ENCODE measurements at regions not wholly inside any gene's neighbourhood (a gene's known extent, or its start where the extent isn't known, plus 50 kb on each side); places are given as distances from the start of the nearest gene placed in this dataset.

- H3K27me3 ChIP-seq (ENCODE audit: control insufficient read depth, insufficient read depth, low read length): no peaks in the 10 kb centered on the region
- H3K9ac ChIP-seq (ENCODE audit: low read length): no peak overlapping the region
- H3K27ac ChIP-seq (ENCODE audit: low read length): no peak overlapping the region
- H3K4me1 ChIP-seq (ENCODE audit: control insufficient read depth, low read depth, low read length): peaks cover 6% of the 10 kb centered on the region
- no peaks in the 10 kb centered on the region for H3K36me3 ChIP-seq (ENCODE audit: control insufficient read depth, low read depth, low read length)
- no peaks in the 10 kb centered on the region for H3K9me3 ChIP-seq (ENCODE audit: control insufficient read depth, low read depth, low read length)
- no peak overlapping the region for H3K4me3 ChIP-seq (ENCODE audit: low read length)
These were observed 832.2 kb upstream of the FANCL start for GRCh38 chr2:59073286-59073685.

- Histone ChIP-seq H3K9ac (ENCODE audit: low read length) (no peak overlapping the region), H3K4me3 (ENCODE audit: low read length) (no peak overlapping the region), H3K9me3 (ENCODE audit: control insufficient read depth, low read depth, low read length) (no peaks in the 10 kb centered on the region), H3K4me1 (ENCODE audit: control insufficient read depth, low read depth, low read length) (no peaks in the 10 kb centered on the region), H3K27me3 (ENCODE audit: control insufficient read depth, insufficient read depth, low read length) (no peaks in the 10 kb centered on the region), H3K36me3 (ENCODE audit: control insufficient read depth, low read depth, low read length) (no peaks in the 10 kb centered on the region), H3K27ac (ENCODE audit: low read length) (no peak overlapping the region)
These were observed 827.1 kb upstream of the FANCL start for GRCh38 chr2:59068255-59068654.

- no peak overlapping the region for H3K9ac ChIP-seq (ENCODE audit: low read length)
- H3K4me3 ChIP-seq (ENCODE audit: low read length): no peak overlapping the region
- H3K27me3 ChIP-seq (ENCODE audit: control insufficient read depth, insufficient read depth, low read length): no peaks in the 10 kb centered on the region
- no peaks in the 10 kb centered on the region for H3K4me1 ChIP-seq (ENCODE audit: control insufficient read depth, low read depth, low read length)
- no peaks in the 10 kb centered on the region for H3K9me3 ChIP-seq (ENCODE audit: control insufficient read depth, low read depth, low read length)
- no peaks in the 10 kb centered on the region for H3K36me3 ChIP-seq (ENCODE audit: control insufficient read depth, low read depth, low read length)
- no peak overlapping the region for H3K27ac ChIP-seq (ENCODE audit: low read length)
These were observed 825.8 kb upstream of the FANCL start for GRCh38 chr2:59066787-59067399.

- Histone ChIP-seq H3K27ac (ENCODE audit: low read length) (no peak overlapping the region), H3K36me3 (ENCODE audit: control insufficient read depth, low read depth, low read length) (no peaks in the 10 kb centered on the region), H3K4me3 (ENCODE audit: low read length) (no peak overlapping the region), H3K9ac (ENCODE audit: low read length) (no peak overlapping the region), H3K9me3 (ENCODE audit: control insufficient read depth, low read depth, low read length) (no peaks in the 10 kb centered on the region), H3K27me3 (ENCODE audit: control insufficient read depth, insufficient read depth, low read length) (no peaks in the 10 kb centered on the region), H3K4me1 (ENCODE audit: control insufficient read depth, low read depth, low read length) (no peaks in the 10 kb centered on the region)
These were observed 806.4 kb upstream of the FANCL start for GRCh38 chr2:59047373-59047995.

- no peaks in the 10 kb centered on the region for H3K9me3 ChIP-seq (ENCODE audit: control insufficient read depth, low read depth, low read length)
- H3K4me1 ChIP-seq (ENCODE audit: control insufficient read depth, low read depth, low read length): no peaks in the 10 kb centered on the region
- no peaks in the 10 kb centered on the region for H3K27me3 ChIP-seq (ENCODE audit: control insufficient read depth, insufficient read depth, low read length)
- H3K4me3 ChIP-seq (ENCODE audit: low read length): no peak overlapping the region
- H3K36me3 ChIP-seq (ENCODE audit: control insufficient read depth, low read depth, low read length): no peaks in the 10 kb centered on the region
- H3K9ac ChIP-seq (ENCODE audit: low read length): no peak overlapping the region
- no peak overlapping the region for H3K27ac ChIP-seq (ENCODE audit: low read length)
These were observed 805.6 kb upstream of the FANCL start for GRCh38 chr2:59046401-59047372.

- Histone ChIP-seq H3K27me3 (ENCODE audit: control insufficient read depth, insufficient read depth, low read length) (no peaks in the 10 kb centered on the region), H3K9ac (ENCODE audit: low read length) (no peak overlapping the region), H3K36me3 (ENCODE audit: control insufficient read depth, low read depth, low read length) (no peaks in the 10 kb centered on the region), H3K4me1 (ENCODE audit: control insufficient read depth, low read depth, low read length) (no peaks in the 10 kb centered on the region), H3K9me3 (ENCODE audit: control insufficient read depth, low read depth, low read length) (no peaks in the 10 kb centered on the region), H3K27ac (ENCODE audit: low read length) (no peak overlapping the region), H3K4me3 (ENCODE audit: low read length) (no peak overlapping the region)
These were observed 803.6 kb upstream of the FANCL start for GRCh38 chr2:59044736-59045135.

- Histone ChIP-seq H3K27me3 (ENCODE audit: control insufficient read depth, insufficient read depth, low read length) (no peaks in the 10 kb centered on the region), H3K9ac (ENCODE audit: low read length) (no peak overlapping the region), H3K27ac (ENCODE audit: low read length) (no peak overlapping the region), H3K36me3 (ENCODE audit: control insufficient read depth, low read depth, low read length) (no peaks in the 10 kb centered on the region), H3K9me3 (ENCODE audit: control insufficient read depth, low read depth, low read length) (no peaks in the 10 kb centered on the region), H3K4me1 (ENCODE audit: control insufficient read depth, low read depth, low read length) (no peaks in the 10 kb centered on the region), H3K4me3 (ENCODE audit: low read length) (no peak overlapping the region)
These were observed 800.0 kb upstream of the FANCL start for GRCh38 chr2:59041139-59041538.

GRCh38 chr2:59034837-59035236 lies 793.7 kb upstream of the FANCL start:
- Histone ChIP-seq H3K9ac (ENCODE audit: low read length) (no peak overlapping the region), H3K27ac (ENCODE audit: low read length) (no peak overlapping the region), H3K4me3 (ENCODE audit: low read length) (no peak overlapping the region), H3K36me3 (ENCODE audit: control insufficient read depth, low read depth, low read length) (no peaks in the 10 kb centered on the region), H3K4me1 (ENCODE audit: control insufficient read depth, low read depth, low read length) (no peaks in the 10 kb centered on the region), H3K9me3 (ENCODE audit: control insufficient read depth, low read depth, low read length) (no peaks in the 10 kb centered on the region), H3K27me3 (ENCODE audit: control insufficient read depth, insufficient read depth, low read length) (no peaks in the 10 kb centered on the region)

GRCh38 chr2:59034106-59034505 lies 793.0 kb upstream of the FANCL start:
- Histone ChIP-seq H3K4me1 (ENCODE audit: control insufficient read depth, low read depth, low read length) (no peaks in the 10 kb centered on the region), H3K4me3 (ENCODE audit: low read length) (no peak overlapping the region), H3K9ac (ENCODE audit: low read length) (no peak overlapping the region), H3K27me3 (ENCODE audit: control insufficient read depth, insufficient read depth, low read length) (no peaks in the 10 kb centered on the region), H3K9me3 (ENCODE audit: control insufficient read depth, low read depth, low read length) (no peaks in the 10 kb centered on the region), H3K36me3 (ENCODE audit: control insufficient read depth, low read depth, low read length) (no peaks in the 10 kb centered on the region), H3K27ac (ENCODE audit: low read length) (no peak overlapping the region)

- no peak overlapping the region for H3K9ac ChIP-seq (ENCODE audit: low read length)
- H3K27me3 ChIP-seq (ENCODE audit: control insufficient read depth, insufficient read depth, low read length): no peaks in the 10 kb centered on the region
- no peaks in the 10 kb centered on the region for H3K4me1 ChIP-seq (ENCODE audit: control insufficient read depth, low read depth, low read length)
- no peaks in the 10 kb centered on the region for H3K36me3 ChIP-seq (ENCODE audit: control insufficient read depth, low read depth, low read length)
- H3K27ac ChIP-seq (ENCODE audit: low read length): no peak overlapping the region
- no peak overlapping the region for H3K4me3 ChIP-seq (ENCODE audit: low read length)
- H3K9me3 ChIP-seq (ENCODE audit: control insufficient read depth, low read depth, low read length): no peaks in the 10 kb centered on the region
These were observed 792.5 kb upstream of the FANCL start for GRCh38 chr2:59033661-59034060.

GRCh38 chr2:59032499-59032898 lies 791.4 kb upstream of the FANCL start:
- Histone ChIP-seq H3K27ac (ENCODE audit: low read length) (no peak overlapping the region), H3K9me3 (ENCODE audit: control insufficient read depth, low read depth, low read length) (no peaks in the 10 kb centered on the region), H3K4me1 (ENCODE audit: control insufficient read depth, low read depth, low read length) (no peaks in the 10 kb centered on the region), H3K4me3 (ENCODE audit: low read length) (no peak overlapping the region), H3K36me3 (ENCODE audit: control insufficient read depth, low read depth, low read length) (no peaks in the 10 kb centered on the region), H3K27me3 (ENCODE audit: control insufficient read depth, insufficient read depth, low read length) (no peaks in the 10 kb centered on the region), H3K9ac (ENCODE audit: low read length) (no peak overlapping the region)

Measured in iPS-18a (cell line).